HFF-Myc (cell line): ENCODE measurements at regions not wholly inside any gene's neighbourhood (a gene's known extent, or its start where the extent isn't known, plus 50 kb on each side); places are given as distances from the start of the nearest gene placed in this dataset.

Source experiments
- DNase-seq: peaks from one replicate; pipeline ENCODE4 v3.0.0-alpha.2; 2011; ENCODE audit warnings: low read depth; ENCODE audit errors: extremely low read depth
- H3K4me3 ChIP-seq: replicated peaks from 2 replicates; pipeline ENCODE4 v1.5.1; 2011; ENCODE audit warnings: low read depth, mild to moderate bottlenecking, control low read depth, low read length
- TF ChIP-seq, protein P1 (sequence below): IDR thresholded peaks from 2 replicates; pipeline ENCODE4 v1.5.1; 2012; ENCODE audit warnings: mild to moderate bottlenecking, low read depth, low read length, control low read depth; ENCODE audit errors: missing control alignments

DNA sequence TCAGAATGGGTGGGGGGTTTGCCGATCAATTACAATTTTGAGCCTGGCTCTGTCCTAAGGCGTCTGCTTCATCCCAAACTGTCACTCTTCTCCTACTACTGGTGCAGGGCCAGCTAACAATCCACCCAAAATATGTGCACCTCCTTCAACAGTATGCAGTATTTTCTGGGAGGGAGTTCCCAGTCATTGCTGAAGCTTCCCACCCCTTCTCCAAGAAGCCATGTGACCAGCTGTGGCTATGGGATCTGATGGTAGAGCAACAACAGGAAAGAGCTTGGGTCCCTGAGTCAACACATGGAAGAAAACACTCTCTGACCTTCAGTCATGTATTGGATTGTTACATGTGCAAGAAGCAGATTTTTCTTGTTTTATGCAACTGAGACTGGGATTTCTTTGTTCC, 185.7 kb upstream of the GHITM start:
- TF ChIP-seq, protein P1, sequence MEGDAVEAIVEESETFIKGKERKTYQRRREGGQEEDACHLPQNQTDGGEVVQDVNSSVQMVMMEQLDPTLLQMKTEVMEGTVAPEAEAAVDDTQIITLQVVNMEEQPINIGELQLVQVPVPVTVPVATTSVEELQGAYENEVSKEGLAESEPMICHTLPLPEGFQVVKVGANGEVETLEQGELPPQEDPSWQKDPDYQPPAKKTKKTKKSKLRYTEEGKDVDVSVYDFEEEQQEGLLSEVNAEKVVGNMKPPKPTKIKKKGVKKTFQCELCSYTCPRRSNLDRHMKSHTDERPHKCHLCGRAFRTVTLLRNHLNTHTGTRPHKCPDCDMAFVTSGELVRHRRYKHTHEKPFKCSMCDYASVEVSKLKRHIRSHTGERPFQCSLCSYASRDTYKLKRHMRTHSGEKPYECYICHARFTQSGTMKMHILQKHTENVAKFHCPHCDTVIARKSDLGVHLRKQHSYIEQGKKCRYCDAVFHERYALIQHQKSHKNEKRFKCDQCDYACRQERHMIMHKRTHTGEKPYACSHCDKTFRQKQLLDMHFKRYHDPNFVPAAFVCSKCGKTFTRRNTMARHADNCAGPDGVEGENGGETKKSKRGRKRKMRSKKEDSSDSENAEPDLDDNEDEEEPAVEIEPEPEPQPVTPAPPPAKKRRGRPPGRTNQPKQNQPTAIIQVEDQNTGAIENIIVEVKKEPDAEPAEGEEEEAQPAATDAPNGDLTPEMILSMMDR: no peak
- no peak overlapping the region for H3K4me3 ChIP-seq
- DNase-seq: no peak

- TF ChIP-seq, protein P1: no peak
- DNase-seq: no peak
- no peak overlapping the region for H3K4me3 ChIP-seq
Measured at GRCh38 chr10:83954193-83954799, 185.0 kb upstream of the GHITM start.

DNA sequence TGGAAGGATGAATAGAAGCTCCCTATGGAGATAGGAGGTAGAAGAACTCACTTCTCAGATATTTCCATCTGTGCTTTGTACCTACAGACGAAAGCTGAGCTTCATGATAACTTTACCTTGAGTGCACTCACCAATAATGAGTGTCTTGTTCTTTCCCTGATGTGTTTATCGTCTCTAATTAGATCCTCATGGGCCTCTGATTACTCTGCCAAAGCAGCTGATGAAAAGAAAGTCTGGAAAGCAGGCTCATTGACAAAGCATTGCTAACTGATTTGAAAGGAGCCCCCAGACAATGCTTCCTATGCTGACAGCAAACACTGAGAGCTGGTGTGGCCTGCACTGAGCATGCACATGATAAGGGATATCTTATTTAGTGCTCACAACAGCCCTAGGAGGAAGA, 183.9 kb upstream of the GHITM start:
- TF ChIP-seq, protein P1: no peak
- no peak overlapping the region for H3K4me3 ChIP-seq
- no peak for DNase-seq

GRCh38 chr10:83957168-83957947, 182.0 kb upstream of the GHITM start:
- H3K4me3 ChIP-seq: no peak overlapping the region
- TF ChIP-seq, protein P1: no peak
- no peak for DNase-seq

GRCh38 chr10:83959328-83959727, 180.0 kb upstream of the GHITM start:
- DNase-seq: no peak

DNA sequence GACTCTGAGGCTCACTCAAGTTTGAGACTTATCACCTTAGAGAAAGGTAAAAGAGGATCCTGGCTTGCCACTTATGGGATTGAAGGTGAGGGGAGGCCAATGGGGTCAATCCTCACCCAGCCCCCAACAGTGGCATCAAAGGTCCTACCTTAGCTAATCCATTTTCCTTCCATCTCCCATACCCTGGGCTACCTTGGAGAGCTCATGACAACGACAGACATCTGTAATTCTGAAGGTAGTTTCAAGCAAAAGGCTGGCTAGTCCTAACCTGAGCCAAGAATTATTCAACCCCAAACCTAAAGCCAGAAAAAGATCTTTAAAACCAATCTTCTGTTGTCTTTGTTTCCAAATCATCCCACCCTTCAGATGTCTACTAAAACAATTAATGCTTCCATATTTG, 179.2 kb upstream of the GHITM start:
- TF ChIP-seq, protein P1: no peak
- DNase-seq: no peak
- H3K4me3 ChIP-seq: no peak overlapping the region

More at GRCh38 chr10:83959328-83959727, 180.0 kb upstream of the GHITM start:
- no peak overlapping the region for H3K4me3 ChIP-seq
- TF ChIP-seq, protein P1: no peak
